ENCODE measurements at regions not wholly inside any gene's neighbourhood (a gene's known extent, or its start where the extent isn't known, plus 50 kb on each side); places are given as distances from the start of the nearest gene placed in this dataset.

DNA sequence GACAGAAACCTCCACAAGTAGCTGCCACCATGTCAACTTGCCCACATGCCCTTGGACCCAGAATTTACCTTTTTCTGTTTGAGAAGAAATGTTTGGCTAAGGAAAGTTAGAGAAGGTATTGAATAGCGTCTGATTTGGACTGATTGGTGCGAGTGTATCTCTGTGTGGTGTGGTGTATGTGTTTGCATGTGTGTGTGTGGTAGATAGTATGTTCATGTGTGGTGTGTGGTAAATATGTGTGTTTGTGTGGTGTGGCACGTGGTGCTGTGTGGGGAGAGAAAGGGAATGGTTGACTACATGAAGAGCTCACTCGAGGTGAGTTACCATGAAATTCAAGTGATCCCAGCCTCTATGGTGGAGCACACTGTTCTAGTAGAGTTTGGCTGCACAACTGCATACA, 360.8 kb upstream of the SPHKAP start:
- Mint-ChIP-seq H3K36me3 (no peaks in the 10 kb centered on the region), H3K27ac (no peak overlapping the region), H3K4me1 (peaks cover 12% of the 10 kb centered on the region), H3K4me3 (no peak overlapping the region), H3K27me3 (ENCODE audit: low read depth) (no peaks in the 10 kb centered on the region), H3K9me3 (peaks cover 27% of the 10 kb centered on the region)
- DNase-seq (ENCODE audit: low spot score in 2 of 2, unreplicated experiment in 2 of 2), result no peak
- TF ChIP-seq CTCF (IDR thresholded peaks at IDR 0.05; ENCODE audit: unreplicated experiment), result no peak

- DNase-seq (ENCODE audit: low spot score in 2 of 2, unreplicated experiment in 2 of 2), result no peak
- H3K4me3 Mint-ChIP-seq, result no peak overlapping the region
- no peaks in the 10 kb centered on the region for H3K36me3 Mint-ChIP-seq
- peaks cover 22% of the 10 kb centered on the region for H3K9me3 Mint-ChIP-seq
- H3K27ac Mint-ChIP-seq, result no peak overlapping the region
- H3K4me1 Mint-ChIP-seq, result peaks cover 12% of the 10 kb centered on the region
- no peak for TF ChIP-seq CTCF (IDR thresholded peaks at IDR 0.05; ENCODE audit: unreplicated experiment)
- H3K27me3 Mint-ChIP-seq (ENCODE audit: low read depth), result no peaks in the 10 kb centered on the region
Observed at GRCh38 chr2:228541789-228542188, 360.3 kb upstream of the SPHKAP start.

- Mint-ChIP-seq H3K4me1 (peaks cover 11% of the 10 kb centered on the region), H3K4me3 (no peak overlapping the region), H3K36me3 (no peaks in the 10 kb centered on the region), H3K27ac (no peak overlapping the region), H3K27me3 (ENCODE audit: low read depth) (no peaks in the 10 kb centered on the region), H3K9me3 (peaks cover 22% of the 10 kb centered on the region)
- no peak for DNase-seq (ENCODE audit: low spot score in 2 of 2, unreplicated experiment in 2 of 2)
- no peak for TF ChIP-seq CTCF (IDR thresholded peaks at IDR 0.05; ENCODE audit: unreplicated experiment)
Observed at GRCh38 chr2:228540976-228541375, 359.5 kb upstream of the SPHKAP start.

DNA sequence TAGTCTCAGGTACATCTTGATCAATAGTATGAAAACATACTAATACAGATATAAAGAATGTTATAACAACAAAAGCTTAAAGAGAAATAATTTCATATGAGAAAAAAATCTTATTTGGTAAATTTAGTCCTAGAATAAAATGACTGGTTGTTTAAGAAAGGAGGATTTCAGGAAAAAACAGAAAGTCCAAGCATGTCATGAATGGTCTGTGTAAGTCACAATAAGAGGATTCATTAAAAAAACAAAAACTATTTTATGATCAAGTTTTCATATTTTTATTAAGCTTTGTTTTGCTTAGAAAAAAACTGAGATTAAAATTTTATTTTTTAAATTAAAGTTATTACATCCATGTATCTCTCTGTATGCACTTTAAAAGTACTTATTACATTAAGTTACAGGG, 353.9 kb upstream of the SPHKAP start:
- Mint-ChIP-seq H3K36me3 (no peaks in the 10 kb centered on the region), H3K9me3 (peaks cover 47% of the 10 kb centered on the region), H3K4me1 (no peaks in the 10 kb centered on the region), H3K4me3 (no peak overlapping the region), H3K27ac (no peak overlapping the region), H3K27me3 (ENCODE audit: low read depth) (no peaks in the 10 kb centered on the region)
- TF ChIP-seq CTCF (IDR thresholded peaks at IDR 0.05; ENCODE audit: unreplicated experiment), result no peak
- DNase-seq (ENCODE audit: low spot score in 2 of 2, unreplicated experiment in 2 of 2), result no peak

- no peaks in the 10 kb centered on the region for H3K36me3 Mint-ChIP-seq
Observed at GRCh38 chr2:228533156-228533555, 351.7 kb upstream of the SPHKAP start.

More at GRCh38 chr2:228533156-228533555, 351.7 kb upstream of the SPHKAP start:
- DNase-seq (ENCODE audit: low spot score in 2 of 2, unreplicated experiment in 2 of 2), result no peak
- no peak for TF ChIP-seq CTCF (IDR thresholded peaks at IDR 0.05; ENCODE audit: unreplicated experiment)
- H3K27ac Mint-ChIP-seq, result no peak overlapping the region
- H3K27me3 Mint-ChIP-seq (ENCODE audit: low read depth), result no peaks in the 10 kb centered on the region
- H3K9me3 Mint-ChIP-seq, result peaks cover 45% of the 10 kb centered on the region
- H3K4me3 Mint-ChIP-seq, result no peak overlapping the region
- no peaks in the 10 kb centered on the region for H3K4me1 Mint-ChIP-seq

All from mesothelial cell of epicardium (in vitro differentiated cells).